GM12878 (cell line): ENCODE measurements at regions not wholly inside any gene's neighbourhood (a gene's known extent, or its start where the extent isn't known, plus 50 kb on each side); places are given as distances from the start of the nearest gene placed in this dataset.

ENCODE experiments used
- ATAC-seq: fragments of 200-7000 bp; cut with Tn5 transposase; 3 replicates; pipeline ENCODE4 v1.9.1; 2020; ENCODE audit warnings: mild to moderate bottlenecking, moderate library complexity
- BruUV-seq: library from RNA; stranded (reverse); fragments of 400-500 nt; replicated peaks from 2 replicates; lab custom pipeline; 2021; lab: Mats Ljungman, UMichigan
- CTCF ChIA-PET: fragments of 300-600 bp; sonication (Branson Sonifier 250); formaldehyde crosslinking; extraction: SDS; loops from one replicate; lab custom pipeline; 2021; ENCODE audit warnings: inconsistent platforms; lab: Yijun Ruan, JAX
- POLR2A ChIA-PET: fragments of 350-600 bp; formaldehyde crosslinking; extraction: SDS; loops from one replicate; lab custom pipeline; 2021; ENCODE audit warnings: inconsistent platforms; lab: Charles Lee
- RAD21 ChIA-PET: fragments of 300-600 bp; sonication (Branson Sonifier 250); formaldehyde crosslinking; loops from one replicate; lab custom pipeline; 2023; ENCODE audit warnings: antibody characterized with exemption; ENCODE audit not compliant: unreplicated experiment; lab: Charles Lee
- SMC1A ChIA-PET: fragments of 300-600 bp; sonication (Branson Sonifier 250); formaldehyde crosslinking; loops from one replicate; lab custom pipeline; 2023; ENCODE audit not compliant: unreplicated experiment, uncharacterized antibody; lab: Charles Lee
- DNase-seq: peaks from one replicate; pipeline ENCODE4 v3.0.0-alpha.2; 2011; ENCODE audit warnings: low read depth, low spot score
- FAIRE-seq: peaks from 3 replicates; lab custom pipeline; 2011; peaks lifted over from hg19 to GRCh38; lab: Jason Lieb, UNC
- H2AFZ ChIP-seq: 2 replicates; pipeline ENCODE4 v1.6.0; 2011; ENCODE audit warnings: low read depth, low read length, control low read depth; ENCODE audit not compliant: control insufficient read depth
- H3K27ac ChIP-seq: 2 replicates; pipeline ENCODE4 v1.5.1; 2011; ENCODE audit warnings: control low read depth; ENCODE audit not compliant: control insufficient read depth, insufficient read depth
- H3K27me3 ChIP-seq, 2 experiments: replicated peaks in 1 of 2; 2 replicates each; pipeline versions ENCODE4 v1.6.0 to v1.6.1; 2011; ENCODE audit warnings: low read length in 1 of 2; ENCODE audit not compliant: control insufficient read depth in 2 of 2, insufficient read depth in 2 of 2
- H3K36me3 ChIP-seq, 2 experiments: 2 replicates each; pipeline ENCODE4 v1.5.1; 2011; ENCODE audit warnings: low read length in 1 of 2; ENCODE audit not compliant: control insufficient read depth in 2 of 2, insufficient read depth in 2 of 2
- H3K4me1 ChIP-seq: 2 replicates; pipeline ENCODE4 v1.6.1; 2011; ENCODE audit warnings: mild to moderate bottlenecking, low read length, moderate library complexity, mixed read lengths; ENCODE audit not compliant: control insufficient read depth, insufficient read depth
- H3K4me2 ChIP-seq: 2 replicates; pipeline ENCODE4 v1.6.0; 2011; ENCODE audit warnings: control low read depth; ENCODE audit not compliant: control insufficient read depth, insufficient read depth
- H3K4me3 ChIP-seq: fragments of 200-600 bp; sonication (generic); 2 replicates; pipeline ENCODE4 v1.5.1; 2016
- H3K79me2 ChIP-seq: 2 replicates; pipeline ENCODE4 v1.6.0; 2011; ENCODE audit warnings: low read length; ENCODE audit not compliant: control insufficient read depth, insufficient read depth
- H3K9ac ChIP-seq: 2 replicates; pipeline ENCODE4 v1.8.0; 2011; ENCODE audit warnings: low read length, control low read depth, mixed read lengths; ENCODE audit not compliant: control insufficient read depth, insufficient read depth
- H3K9me3 ChIP-seq: replicated peaks from 3 replicates; pipeline ENCODE4 v1.5.1; 2011; ENCODE audit warnings: mild to moderate bottlenecking, low read length; ENCODE audit not compliant: control insufficient read depth, insufficient read depth
- H4K20me1 ChIP-seq: 2 replicates; pipeline ENCODE4 v1.6.0; 2011; ENCODE audit not compliant: control insufficient read depth, insufficient read depth
- EZH2 ChIP-seq: IDR thresholded peaks from 2 replicates; pipeline ENCODE4 v1.6.1; 2012; ENCODE audit warnings: low read depth, mild to moderate bottlenecking, control low read depth, inconsistent platforms, low read length, borderline replicate concordance; ENCODE audit not compliant: control insufficient read depth
- HDAC2 ChIP-seq: fragments of 200-600 bp; sonication (generic); IDR thresholded peaks from 2 replicates; pipeline ENCODE4 v1.6.1; 2017
- HDGF ChIP-seq: fragments of 450-650 bp; IDR thresholded peaks from 2 replicates; pipeline ENCODE4 v1.6.1; 2016; ENCODE audit warnings: antibody characterized with exemption
- MEF2A ChIP-seq: IDR thresholded peaks from 2 replicates; pipeline ENCODE4 v1.6.1; 2011; ENCODE audit warnings: low read depth, mild to moderate bottlenecking, low read length, moderate library complexity; ENCODE audit not compliant: insufficient read depth
- MTA2 ChIP-seq: fragments of 450-650 bp; IDR thresholded peaks from 2 replicates; pipeline ENCODE4 v1.6.1; 2016; ENCODE audit warnings: low read depth, mild to moderate bottlenecking, moderate library complexity
- MTA3 ChIP-seq: IDR thresholded peaks from 2 replicates; pipeline ENCODE4 v1.6.1; 2012; ENCODE audit warnings: low read length, inconsistent platforms, borderline replicate concordance
- MYB ChIP-seq: fragments of 150-350 bp; IDR thresholded peaks from 2 replicates; pipeline ENCODE4 v1.6.1; 2014; ENCODE audit warnings: mild to moderate bottlenecking, low read depth, low read length, borderline replicate concordance
- MYC ChIP-seq: IDR thresholded peaks from 2 replicates; pipeline ENCODE4 v1.6.1; 2011; ENCODE audit warnings: mild to moderate bottlenecking, low read length, moderate library complexity, inconsistent platforms; ENCODE audit not compliant: insufficient read depth, insufficient replicate concordance, insufficient read length, severe bottlenecking
- POLR2AphosphoS2 ChIP-seq: IDR thresholded peaks from 2 replicates; pipeline ENCODE4 v1.6.1; 2011; ENCODE audit warnings: low read depth, mild to moderate bottlenecking, low read length, improper control_type of control experiment, moderate library complexity
- RAD51 ChIP-seq: fragments of 450-650 bp; IDR thresholded peaks from 2 replicates; pipeline ENCODE4 v1.6.1; 2016; ENCODE audit warnings: moderate library complexity, mild to moderate bottlenecking, inconsistent platforms
- RBBP5 ChIP-seq: fragments of 200-600 bp; sonication (generic); conservative IDR thresholded peaks from 2 replicates; pipeline ENCODE4 v1.6.1; 2016
- RCOR1 ChIP-seq: conservative IDR thresholded peaks from 2 replicates; pipeline ENCODE4 v1.6.1; 2012; ENCODE audit warnings: low read depth, low read length, improper control_type of control experiment
- REST ChIP-seq: IDR thresholded peaks from 2 replicates; pipeline ENCODE4 v1.6.1; 2012; ENCODE audit warnings: mild to moderate bottlenecking, low read depth, low read length
- RFX5 ChIP-seq: IDR thresholded peaks from 2 replicates; pipeline ENCODE4 v1.6.1; 2011; ENCODE audit warnings: low read depth, low read length, improper control_type of control experiment
- in situ Hi-C: fragments of 300-500 bp; cut with MboI; formaldehyde crosslinking; loops from 9 replicates; pipeline ENCODE4 v1.14.3; 2018; ENCODE audit warnings: mixed read lengths
- intact Hi-C: fragments of 100-400 bp; cut with micrococcal nuclease; formaldehyde crosslinking; loops from one replicate; pipeline ENCODE4 v1.14.2; 2022; ENCODE audit not compliant: unreplicated experiment
- TF ChIP-seq, protein P1 (sequence below): IDR thresholded peaks from 2 replicates; pipeline ENCODE4 v1.6.1; 2012; ENCODE audit warnings: low read length, inconsistent platforms

DNA sequence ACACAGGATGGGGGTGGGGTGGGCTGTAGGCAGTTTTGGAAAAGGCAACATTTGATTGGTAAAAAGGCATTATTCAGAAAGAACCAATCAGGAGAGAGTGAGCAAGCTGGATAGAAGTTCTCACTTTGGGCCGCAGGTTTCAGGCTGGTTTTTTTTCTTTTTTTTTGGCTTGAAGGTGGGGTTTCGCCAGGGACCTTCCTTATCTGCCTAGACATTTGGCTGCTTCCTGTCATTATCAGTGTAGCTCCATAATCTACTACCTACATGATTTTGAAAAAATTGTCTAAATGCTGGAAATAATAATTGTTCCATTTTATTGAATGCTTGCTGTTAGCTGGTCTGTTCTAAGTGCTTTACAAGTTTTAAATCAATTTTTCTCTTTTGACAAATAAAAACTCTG is 649.0 kb downstream of the TMTC2 start (continued):
- TF ChIP-seq MYB (no peak), EZH2 (no peak), POLR2AphosphoS2 (no peak), RCOR1 (no peak), HDAC2 (no peak)

DNA sequence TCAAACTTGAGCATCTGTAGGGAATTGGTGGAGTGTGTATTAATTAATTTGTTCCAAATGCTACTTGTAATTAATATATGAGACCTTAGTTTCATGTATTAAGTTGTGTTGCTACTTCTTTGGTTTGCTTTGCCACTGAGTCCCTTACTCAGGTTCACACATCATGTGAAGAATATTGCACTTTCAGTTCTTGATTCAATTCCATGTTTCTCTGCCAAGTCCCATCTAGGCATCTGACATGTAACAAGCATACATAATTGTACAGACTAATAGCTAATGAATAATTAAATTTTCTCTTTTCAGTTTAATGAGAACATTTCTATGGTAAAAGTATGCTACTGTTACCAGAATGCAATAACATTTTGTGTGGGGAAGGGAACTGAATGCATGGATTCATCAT is 640.0 kb downstream of the TMTC2 start:
- BruUV-seq = no TSS peak
- no peak for DNase-seq
- H3K9me3 ChIP-seq = no peaks in the 10 kb centered on the region
- ATAC-seq = no peak
- no peaks in the 10 kb centered on the region for H3K27me3 ChIP-seq
- no peaks in the 10 kb centered on the region for H3K36me3 ChIP-seq
- CTCF ChIA-PET = no interaction called here
- H4K20me1 ChIP-seq = no peaks in the 10 kb centered on the region
- SMC1A ChIA-PET = interaction anchor here (0.9 kb wide), 1 partner anchor 967 kb away, joined by 3 read pairs; no protein-coding TSS in a partner anchor
- intact Hi-C loops (no loop called here), in situ Hi-C loops (no loop called here)
- POLR2A ChIA-PET = no interaction called here
- H2AFZ ChIP-seq = no peak overlapping the region
- no peak for FAIRE-seq
- no peak overlapping the region for H3K27ac ChIP-seq
- TF ChIP-seq MTA3 = no peak
- TF ChIP-seq, protein P1, sequence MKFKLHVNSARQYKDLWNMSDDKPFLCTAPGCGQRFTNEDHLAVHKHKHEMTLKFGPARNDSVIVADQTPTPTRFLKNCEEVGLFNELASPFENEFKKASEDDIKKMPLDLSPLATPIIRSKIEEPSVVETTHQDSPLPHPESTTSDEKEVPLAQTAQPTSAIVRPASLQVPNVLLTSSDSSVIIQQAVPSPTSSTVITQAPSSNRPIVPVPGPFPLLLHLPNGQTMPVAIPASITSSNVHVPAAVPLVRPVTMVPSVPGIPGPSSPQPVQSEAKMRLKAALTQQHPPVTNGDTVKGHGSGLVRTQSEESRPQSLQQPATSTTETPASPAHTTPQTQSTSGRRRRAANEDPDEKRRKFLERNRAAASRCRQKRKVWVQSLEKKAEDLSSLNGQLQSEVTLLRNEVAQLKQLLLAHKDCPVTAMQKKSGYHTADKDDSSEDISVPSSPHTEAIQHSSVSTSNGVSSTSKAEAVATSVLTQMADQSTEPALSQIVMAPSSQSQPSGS = no peak
- TF ChIP-seq MTA2 = no peak
- TF ChIP-seq MEF2A = no peak
- no peak for TF ChIP-seq RAD51
- TF ChIP-seq RFX5 = no peak
- TF ChIP-seq HDGF = no peak
- TF ChIP-seq MYC = no peak
- TF ChIP-seq REST = no peak
- no peak for TF ChIP-seq RBBP5
- TF ChIP-seq, all 136 proteins: peak for 0
- Histone ChIP-seq H3K9ac (no peak overlapping the region), H3K4me3 (no peak overlapping the region), H3K4me2 (no peak overlapping the region), H3K79me2 (no peaks in the 10 kb centered on the region), H3K4me1 (no peaks in the 10 kb centered on the region)
- RAD21 ChIA-PET = no interaction called here
